CD4-positive, alpha-beta T cell treated with Interleukin-17A for 4 hours (primary cell): ENCODE measurements at regions not wholly inside any gene's neighbourhood (a gene's known extent, or its start where the extent isn't known, plus 50 kb on each side); places are given as distances from the start of the nearest gene placed in this dataset.

Source experiments
- DNase-seq: peaks from one replicate; pipeline ENCODE4 v3.0.0-alpha.2; 2020; ENCODE audit warnings: mixed read lengths

DNA sequence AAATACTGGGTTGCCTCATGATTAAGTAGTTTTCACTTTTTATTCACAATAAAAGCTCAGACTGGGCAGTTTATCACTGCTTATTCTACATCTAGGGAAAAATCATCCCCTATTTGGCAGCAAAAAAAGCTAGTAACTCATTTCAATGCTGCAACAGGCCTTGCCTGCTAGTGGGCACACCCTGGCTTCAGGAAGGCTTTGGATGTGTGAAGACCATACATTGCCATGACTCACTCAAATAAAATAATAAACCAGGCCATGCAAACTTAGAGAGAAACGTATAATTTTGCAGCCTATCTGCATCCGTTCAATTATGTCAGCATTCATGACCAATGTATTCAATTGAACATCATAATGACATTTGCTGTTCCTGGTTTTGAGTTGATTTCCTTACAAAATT lies 402.9 kb downstream of the PIK3R1 start:
- DNase-seq: no peak

DNA sequence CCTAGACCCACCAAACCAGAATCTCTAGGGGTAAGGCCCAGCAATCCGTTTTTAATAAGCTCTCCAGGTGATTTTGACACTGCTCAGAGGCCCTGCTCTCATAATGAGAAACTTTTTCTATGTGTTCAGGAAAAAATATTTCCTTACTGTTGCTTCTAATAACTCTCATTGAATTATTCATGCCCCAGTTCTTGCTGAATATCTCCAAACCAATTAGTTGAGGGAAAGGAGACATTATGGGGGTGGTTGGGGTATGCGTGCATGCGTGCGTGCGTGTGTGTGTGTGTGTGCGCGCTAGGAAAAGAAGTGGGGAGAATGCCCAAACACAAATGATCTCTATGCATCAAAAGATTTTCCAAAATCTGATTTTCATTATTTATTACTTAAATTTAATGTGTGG lies 411.4 kb downstream of the PIK3R1 start:
- no peak for DNase-seq

DNA sequence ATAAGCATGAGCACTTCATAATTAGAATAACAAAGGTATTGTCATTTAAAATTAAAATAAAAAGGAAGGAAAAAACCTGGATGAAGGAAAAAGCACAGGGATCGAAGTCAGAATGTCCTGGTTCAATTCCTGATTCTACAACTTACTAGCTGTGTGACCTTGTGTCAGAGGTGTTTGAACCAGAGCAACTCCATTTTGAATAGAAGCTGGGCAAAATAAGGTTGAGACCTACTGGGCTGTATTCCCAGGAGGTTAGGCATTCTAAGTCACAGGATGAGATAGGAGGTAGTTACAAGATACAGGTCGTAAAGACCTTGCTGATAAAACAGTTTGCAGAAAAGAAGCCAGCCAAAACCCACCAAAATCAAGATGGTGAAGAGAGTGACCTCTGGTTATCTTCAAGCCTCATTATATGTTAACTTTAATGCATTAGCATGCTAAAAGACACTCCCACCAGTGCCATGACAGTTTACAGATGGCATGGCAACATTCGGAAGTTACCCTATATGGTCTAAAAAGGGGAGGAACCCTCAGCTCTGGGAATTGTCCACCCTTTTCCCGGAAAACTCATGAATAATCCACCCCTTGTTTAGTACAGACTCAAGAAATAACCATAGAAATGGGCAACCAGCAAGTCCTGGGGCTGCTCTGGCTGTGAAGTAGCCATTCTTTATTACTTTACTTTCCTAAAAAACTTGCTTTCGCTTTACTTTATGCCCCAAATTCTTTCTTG lies 412.7 kb downstream of the PIK3R1 start:
- no peak for DNase-seq

DNA sequence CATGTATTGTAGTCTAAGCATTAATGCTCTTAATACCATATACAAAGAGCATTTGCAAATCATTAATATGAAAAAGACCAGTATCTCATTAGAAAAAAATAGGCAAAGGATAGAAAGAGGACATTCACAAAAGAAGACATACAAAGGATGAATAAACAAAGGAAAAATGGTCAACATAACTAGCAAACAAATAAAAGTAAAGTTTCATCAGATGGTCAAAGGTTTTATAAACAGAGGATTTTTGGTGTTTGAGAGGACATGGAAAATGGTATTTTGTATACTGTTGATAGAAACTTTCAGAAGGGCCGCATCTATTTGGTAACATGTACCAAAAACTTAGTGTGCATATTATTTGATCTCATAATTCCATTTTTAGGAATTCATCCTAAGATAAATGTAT lies 414.8 kb downstream of the PIK3R1 start:
- DNase-seq: no peak

DNA sequence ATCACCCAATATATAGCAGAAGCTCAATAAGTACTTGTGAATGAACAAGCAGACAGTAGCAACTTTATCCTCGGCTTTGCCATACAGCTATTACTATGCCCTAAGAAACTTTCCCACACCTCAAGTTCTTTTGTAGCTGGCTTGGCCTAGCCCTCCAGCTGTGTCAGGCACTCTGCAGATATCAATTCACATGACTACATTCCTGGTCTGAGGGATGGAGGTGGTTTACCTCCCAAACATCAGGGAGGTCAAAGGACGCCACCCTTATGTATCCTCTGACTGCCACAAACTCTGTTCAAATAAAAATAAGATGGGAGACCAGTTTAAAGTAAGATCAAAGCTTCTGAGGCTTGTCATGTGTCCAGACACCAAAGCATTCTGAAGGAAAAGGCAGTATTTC lies 416.3 kb downstream of the PIK3R1 start:
- DNase-seq: no peak

DNA sequence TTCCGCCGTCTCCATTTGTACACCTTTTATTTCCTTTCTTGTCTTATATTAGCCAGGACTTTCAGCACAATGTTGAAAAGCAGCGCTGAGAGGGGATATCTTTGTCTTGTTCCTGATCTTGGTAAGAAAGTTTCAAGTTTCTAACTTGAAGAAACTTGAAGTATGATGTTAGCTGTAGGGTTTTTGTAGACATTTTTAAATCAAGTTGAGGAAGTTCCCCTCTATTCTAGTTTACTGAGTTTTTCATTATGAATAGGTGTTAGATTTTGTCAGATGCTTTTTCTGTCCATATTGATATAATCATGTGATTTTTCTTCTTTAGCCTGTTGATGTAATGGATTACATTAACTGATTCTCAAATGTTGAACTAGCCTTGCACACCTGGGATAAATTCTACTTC lies 425.7 kb downstream of the PIK3R1 start:
- no peak for DNase-seq

DNA sequence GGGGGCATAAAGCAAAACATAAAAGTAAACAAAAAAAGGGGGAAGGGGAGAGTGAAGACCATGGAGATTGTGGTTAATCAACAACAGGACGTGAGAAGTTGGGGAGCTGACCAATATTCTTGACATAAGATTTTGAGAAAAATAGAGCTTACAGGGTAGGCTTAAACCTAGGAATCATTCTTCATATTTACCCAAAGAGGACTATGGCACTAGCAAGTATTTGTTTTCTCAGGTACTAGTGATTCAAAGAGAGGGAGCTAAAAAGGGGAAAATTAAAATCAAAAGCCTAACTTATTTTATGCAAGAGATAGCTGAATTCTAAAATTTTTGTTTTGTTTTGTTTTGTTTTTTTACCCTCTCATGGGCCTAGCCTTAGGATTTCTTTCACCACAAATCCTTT lies 427.5 kb downstream of the PIK3R1 start:
- no peak for DNase-seq

DNA sequence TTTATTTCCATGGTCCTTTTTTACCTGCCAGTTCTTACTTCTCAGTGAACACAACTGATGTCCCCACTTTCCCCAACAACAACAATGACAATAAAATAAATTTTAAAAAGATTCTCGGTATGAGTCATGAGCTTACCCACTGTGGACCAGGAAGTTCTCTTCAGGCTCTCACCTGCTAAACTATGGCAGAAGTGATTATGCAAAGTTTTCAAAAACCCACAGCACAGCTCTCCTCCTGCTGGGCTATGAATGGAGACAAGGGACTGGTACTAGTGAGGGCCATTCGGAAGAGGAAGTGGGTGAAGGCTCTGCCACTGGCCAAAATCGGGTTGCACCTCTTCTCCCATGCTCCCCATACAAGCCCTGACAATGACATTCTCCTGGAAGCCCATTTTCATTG lies 429.4 kb downstream of the PIK3R1 start:
- no peak for DNase-seq

DNA sequence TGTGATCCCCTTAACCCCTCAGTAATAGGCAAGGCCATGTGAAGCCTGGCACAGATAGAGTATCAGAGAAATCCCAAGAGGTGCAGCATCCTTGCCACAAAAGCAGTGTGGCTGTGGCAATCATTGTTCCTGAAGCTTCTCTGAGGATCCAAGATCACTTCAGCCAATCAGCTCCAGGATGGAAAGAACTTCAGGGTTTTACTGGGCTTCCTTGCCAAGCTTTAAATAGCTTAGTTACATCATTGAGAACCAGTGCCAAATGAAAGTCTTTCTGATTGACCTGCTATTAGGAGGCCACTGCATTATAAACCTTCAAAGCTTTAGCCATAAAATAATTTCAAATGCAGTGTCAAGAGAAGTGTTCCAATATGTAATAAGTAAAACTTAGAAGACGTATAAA lies 430.6 kb downstream of the PIK3R1 start:
- no peak for DNase-seq

DNA sequence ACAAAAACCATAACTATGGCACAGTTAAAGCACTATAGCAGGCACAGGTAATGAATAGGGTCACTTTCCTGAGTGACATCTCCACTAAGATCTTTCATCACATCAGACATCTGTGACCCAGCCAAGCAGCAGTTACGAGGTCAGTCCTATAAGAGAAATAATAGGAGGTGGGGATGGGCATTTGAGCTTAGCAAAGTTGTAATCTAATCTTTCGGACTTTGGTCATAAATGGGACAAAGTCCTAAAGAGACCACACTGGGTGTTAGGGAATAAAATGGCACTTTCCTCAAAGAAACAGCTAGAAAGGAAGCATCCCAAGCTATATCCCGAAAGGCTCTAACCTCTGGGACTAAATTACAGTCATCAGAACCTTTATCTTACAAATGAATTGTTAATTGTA lies 432.2 kb downstream of the PIK3R1 start:
- no peak for DNase-seq

DNA sequence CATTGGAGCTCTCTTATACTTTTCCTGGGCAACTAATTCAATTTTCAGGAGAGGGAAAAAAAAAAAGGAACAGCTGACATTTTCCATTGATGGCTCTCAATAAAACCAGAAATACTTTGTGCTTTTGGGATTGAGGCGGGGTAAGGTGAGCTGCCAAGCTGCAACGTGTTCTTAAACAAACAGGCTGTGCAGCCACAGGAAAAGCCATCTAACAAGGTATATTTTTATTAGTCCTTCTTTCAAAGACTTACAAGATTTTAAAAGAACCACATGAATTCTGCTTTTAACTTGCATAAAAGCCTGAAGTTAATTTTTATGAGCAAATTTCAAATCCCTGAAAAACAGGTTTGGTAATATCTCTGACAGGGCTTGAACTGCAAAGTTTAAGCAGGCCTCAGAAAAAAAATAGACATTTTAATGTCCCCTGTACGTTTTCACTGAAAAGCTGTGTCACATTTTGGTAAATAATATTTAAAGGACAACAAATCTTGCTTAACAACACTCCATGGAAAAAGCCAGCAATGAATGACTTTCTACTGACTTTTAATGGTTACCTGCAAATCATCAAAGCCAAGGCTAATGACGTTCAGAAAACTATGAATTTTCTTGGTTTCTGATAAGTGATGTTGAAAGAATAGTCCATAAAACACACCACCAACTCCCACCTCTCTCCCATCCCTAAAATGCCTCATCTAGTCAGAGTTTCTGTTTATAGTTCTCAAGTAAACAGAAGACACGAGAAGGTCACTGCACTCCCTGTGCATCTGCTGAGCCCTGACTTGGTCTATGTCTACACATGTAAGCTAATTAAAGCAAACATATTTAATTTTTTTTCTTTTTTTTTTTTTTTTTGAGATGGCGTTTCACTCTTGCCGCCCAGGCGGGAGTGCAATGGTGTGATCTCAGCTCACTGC lies 433.6 kb downstream of the PIK3R1 start:
- DNase-seq: no peak

DNA sequence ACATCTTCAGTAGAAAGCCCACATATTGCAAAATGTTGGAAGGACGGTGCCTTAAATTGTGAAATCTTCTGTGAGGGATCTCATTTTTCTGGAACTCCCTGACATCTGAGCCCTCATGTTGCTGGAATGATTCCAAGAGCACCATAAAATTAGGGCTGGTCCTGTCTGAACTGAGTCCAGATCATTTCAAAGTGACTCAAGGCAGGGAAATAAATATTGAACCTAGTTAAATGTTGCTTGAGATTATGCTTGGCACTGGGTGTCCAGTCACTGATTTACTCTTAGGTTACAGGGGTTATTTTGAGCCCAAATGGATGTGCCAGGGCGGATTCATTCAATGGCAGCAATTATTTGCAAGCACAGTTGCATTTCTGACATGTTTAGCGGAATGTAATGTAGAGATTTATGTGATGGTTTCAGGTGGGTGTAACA lies 437.0 kb downstream of the PIK3R1 start:
- no peak for DNase-seq

DNA sequence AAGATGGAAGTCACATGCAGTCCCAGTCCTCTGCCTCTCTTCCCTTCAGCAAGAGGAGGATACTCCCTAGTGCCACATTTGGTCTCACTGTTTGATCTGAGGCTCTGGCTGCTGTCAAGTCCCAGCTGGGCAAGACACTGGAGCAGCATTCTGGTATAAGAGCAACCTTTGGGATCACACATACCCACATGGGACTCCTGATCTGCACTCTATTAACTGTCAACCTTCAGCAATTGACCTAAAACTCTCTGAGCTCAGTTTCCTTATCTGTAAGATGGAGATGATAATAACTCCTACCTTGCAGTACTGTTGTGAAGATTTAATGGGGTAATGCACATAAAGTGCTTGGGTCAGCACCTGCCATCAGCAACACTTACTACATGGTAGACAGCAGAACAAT lies 437.9 kb downstream of the PIK3R1 start:
- no peak for DNase-seq

DNA sequence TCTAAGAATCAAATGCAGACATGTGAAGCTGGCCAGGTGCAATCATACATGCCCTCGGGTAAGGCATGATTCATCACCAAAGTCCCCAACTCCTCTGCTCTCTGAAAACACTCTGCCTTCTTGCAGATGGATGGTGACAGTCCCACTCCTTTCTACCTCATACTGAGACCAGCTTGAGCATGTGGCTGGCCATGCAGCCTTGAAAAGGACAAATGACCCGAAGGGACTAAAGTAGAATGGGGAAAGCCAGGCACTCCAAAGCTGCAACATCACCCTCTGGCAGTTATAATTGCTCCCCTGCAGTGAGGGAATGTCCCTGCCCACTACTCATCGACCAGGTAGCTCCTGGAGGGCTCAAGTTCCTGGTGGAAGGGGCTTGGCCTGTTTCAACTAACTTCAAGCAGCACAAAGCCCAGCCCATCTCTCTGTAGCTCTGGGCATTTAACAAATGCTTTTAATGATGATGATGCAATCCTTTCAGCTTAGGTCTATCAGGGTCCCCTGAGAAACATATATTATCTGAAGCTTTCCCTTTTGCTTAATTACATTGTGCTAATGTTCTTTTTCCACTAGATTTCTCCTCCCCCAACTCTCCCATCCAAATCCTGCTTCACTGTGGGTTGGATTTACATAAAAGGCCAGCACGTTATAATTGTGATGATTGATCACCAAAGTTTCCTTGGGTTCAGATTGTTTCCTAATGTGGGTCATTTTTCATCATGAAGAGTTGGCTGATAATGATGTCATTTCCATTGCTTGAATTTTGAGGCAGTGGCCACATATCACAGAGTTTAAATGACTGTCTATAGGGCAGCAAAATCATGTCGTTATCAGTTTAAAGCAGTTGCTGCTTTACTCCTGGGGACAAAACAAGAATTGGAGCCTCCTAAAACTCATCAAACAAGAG lies 436.5 kb upstream of the SLC30A5 start:
- DNase-seq: no peak

DNA sequence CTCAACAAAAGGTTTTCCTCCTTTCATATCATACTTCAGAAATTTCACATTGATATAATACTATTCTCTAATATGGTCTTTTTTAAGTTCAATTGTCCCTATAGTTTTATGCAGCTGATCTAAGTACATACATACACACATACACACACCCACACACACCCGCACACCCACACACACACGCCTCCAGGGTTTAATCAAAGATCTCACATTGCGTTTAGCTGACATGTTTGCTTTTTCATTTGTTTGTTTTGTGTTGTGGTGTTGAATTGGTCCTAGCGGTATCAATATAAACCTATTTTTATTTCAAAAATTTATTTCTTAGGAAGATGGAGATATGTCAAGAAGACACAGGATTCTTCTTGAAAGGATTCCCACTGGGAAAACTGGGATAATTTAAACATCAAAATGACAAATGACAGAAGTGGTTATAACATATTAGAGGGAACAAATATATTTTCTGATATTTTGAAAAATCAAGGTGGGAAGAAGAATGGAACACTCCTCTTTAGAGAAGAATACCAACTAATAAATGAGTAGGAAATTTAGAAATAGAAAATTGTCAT lies 434.9 kb upstream of the SLC30A5 start:
- DNase-seq: no peak

DNA sequence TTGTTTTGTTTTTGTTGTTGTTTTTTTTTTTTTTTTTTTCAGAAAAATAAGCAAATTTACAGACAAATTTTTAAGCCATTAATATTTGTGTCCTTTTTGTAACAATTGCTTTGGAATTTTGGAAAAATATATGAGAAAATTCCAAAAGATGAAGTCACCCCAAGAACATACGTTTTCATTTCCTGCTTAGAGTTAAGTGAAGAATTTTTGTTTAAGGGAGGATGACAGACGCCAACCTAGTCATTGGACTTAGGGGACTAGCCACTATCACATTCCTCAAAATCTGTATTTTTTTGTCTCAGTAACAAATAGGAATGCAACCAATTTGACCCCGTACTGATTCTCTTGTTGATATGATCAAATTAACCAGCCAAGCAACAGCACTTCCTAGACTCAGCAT lies 433.9 kb upstream of the SLC30A5 start:
- DNase-seq: no peak

DNA sequence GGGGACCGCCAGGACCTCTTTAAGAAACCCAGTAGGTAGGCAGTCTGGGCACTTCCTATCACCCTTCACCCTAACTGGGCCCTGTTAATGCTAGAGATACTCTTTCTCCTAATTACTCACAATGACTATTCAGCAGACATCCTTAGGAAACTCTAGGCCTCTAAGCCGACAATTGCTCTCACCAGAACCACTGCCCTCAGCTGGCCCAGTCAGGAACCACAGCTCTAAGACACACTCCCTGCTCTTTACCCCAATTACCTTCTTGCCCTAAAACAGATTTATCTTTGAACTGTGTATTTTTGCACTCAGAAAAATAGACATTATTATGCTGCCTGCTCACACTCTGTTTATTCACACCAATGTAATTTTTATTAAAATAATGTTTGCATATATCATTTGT lies 432.6 kb upstream of the SLC30A5 start:
- DNase-seq: no peak

DNA sequence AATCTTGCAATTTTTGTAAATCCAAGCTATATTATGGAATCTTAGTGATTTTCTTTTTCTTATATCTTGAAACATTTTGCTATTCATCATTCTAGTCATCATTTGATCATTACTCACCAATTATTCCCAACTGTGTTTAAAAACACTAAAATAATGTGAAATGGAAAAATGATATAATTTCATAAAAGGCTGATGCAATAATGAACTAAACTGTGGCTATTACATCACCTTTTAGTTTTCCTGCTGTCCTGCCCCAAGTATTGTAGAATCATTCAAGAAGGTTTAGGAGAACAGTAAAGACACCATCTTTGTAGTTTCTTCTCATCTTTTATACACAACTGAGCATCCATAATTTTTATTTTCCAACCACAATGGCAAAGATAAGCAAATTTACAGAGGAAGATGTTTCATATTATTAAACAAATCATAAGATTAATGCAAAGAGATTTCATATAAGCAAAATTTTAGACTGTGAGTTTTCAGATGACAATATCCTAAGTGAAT lies 431.0 kb upstream of the SLC30A5 start:
- DNase-seq: no peak

DNA sequence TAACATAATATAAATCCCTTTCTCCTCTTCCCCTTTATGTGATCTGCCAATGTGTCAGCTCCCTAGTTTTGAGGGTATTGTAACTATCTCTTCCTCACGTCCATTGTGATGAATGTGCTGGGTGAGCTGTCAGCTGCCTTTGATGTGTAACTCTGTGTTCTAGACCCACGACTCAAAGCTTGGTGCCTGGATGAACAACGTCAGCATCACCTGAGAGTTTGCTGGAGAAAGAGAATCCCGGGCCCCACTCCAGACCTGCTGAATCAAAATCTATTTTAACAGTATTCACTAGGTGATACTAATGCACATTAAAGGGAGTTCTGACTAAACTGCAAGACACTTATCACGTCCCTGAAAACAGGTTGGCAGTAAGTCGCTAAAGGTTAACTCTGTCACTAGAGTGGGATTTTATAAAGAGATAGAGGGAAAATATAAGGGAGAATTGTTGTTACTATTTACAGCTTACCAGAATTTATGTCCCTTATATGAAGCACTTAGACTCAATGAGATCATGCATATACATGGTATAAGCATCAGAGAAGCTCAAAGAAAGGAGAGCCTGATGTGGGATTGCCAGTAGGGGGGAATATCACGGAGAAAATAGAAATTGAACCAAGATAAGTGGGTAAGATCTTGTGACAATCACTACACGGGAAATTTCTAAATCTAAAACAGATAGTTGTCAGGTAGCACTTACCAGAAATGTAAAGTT lies 423.8 kb upstream of the SLC30A5 start:
- no peak for DNase-seq

DNA sequence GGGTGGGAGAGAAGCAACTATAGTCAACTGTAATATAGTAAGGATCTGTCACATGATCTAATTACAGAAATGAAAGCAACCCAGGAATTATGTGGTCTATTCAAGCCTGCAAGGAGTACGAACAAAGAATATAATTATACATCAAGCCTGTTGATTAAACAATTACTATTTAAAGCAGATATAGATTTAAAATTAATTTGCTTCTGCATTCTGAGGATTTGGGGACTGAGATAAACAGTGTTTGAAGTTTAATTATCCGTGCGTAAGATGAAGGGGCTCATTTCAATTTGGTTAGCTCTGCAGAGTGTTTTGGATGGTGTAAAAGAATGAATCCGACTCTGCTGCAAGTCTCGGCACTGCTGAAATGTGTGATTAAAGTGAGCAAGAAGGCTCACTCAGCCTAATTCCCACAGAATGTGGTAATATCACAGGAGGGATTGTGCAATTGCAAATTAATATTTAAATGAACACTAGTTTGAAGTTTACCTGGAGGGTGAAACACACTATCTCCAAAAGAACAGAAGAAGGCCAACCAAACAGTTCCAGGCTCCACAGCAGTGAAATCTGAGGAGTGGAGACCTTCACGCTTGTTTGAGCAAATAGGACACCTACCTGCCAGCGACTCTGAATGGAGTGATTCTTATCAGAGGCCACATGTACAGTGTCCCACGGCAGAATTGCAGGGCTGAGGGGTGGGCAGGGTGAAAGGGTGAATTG lies 420.6 kb upstream of the SLC30A5 start:
- no peak for DNase-seq

DNA sequence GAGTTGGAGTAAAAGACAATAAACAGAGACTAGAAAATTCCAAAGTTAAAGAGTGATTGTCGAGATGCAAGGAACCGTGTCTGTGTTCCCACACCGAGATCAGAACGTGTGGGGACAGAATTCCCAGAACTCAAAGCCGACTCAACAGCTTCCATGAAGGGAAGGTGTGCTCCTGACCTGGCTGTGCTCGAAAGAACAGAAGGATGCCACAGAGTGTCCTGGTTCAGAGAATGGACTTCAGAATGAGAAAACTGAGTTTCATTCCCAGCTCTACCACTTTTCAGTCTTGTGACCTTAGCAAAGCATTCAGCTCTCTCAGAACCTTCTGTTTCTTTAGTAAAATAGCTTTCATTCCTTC lies 420.0 kb upstream of the SLC30A5 start:
- no peak for DNase-seq
